Stimulated activated CD4-positive, alpha-beta T cell treated with anti-CD3 and anti-CD28 coated beads, Interleukin-12 subunit alpha, Interleukin-12 subunit beta, amount 100 ng/mL, for 48 hours (primary cell): ENCODE measurements at regions not wholly inside any gene's neighbourhood (a gene's known extent, or its start where the extent isn't known, plus 50 kb on each side); places are given as distances from the start of the nearest gene placed in this dataset.
"Not testable (repeated sequence)": the region's sequence is repeated elsewhere in the genome, so short reads cannot be mapped to it uniquely, and the experiment has no call there.

Experiments used
- DNase-seq, 3 donors: peaks; one replicate each; pipeline ENCODE4 v3.0.0-alpha.2; 2020; ENCODE audit warnings: low read depth in 2 of 3, low spot score in 1 of 3

DNA sequence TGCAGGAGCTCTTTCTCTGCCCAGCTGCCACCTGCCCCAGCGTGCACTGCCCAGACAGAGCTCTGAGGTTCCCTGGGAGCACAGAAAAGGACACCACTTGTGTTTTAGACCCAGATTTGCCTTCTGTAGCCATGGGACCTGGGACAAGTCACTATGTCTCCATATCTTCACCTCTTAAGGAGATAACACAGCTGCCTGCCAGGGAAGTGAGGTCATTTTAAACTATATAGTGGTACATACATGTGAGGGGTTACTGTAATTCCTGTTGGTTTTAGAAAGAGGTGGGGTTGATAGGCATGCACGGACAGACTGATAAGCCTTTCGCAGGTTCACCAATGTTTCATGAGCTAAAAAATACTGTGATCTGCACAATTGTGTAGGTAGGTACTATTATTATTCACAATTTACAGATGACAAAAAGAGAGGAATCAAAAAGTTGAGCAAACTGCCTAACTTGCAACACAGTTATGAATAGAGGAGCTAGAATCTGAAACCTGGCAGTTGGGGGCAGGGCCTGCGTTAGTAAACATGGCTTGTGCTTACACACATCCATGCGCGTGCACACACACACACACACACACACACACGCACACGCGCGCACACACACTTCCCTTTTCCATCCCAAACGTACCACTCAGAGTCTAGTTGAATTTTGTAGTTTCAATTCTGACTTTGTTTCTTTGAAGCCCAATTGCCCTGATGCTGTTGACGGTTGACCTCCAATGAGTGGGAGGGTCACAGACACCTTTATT lies 193.6 kb downstream of the FAM43A start:
- no peak for DNase-seq

DNA sequence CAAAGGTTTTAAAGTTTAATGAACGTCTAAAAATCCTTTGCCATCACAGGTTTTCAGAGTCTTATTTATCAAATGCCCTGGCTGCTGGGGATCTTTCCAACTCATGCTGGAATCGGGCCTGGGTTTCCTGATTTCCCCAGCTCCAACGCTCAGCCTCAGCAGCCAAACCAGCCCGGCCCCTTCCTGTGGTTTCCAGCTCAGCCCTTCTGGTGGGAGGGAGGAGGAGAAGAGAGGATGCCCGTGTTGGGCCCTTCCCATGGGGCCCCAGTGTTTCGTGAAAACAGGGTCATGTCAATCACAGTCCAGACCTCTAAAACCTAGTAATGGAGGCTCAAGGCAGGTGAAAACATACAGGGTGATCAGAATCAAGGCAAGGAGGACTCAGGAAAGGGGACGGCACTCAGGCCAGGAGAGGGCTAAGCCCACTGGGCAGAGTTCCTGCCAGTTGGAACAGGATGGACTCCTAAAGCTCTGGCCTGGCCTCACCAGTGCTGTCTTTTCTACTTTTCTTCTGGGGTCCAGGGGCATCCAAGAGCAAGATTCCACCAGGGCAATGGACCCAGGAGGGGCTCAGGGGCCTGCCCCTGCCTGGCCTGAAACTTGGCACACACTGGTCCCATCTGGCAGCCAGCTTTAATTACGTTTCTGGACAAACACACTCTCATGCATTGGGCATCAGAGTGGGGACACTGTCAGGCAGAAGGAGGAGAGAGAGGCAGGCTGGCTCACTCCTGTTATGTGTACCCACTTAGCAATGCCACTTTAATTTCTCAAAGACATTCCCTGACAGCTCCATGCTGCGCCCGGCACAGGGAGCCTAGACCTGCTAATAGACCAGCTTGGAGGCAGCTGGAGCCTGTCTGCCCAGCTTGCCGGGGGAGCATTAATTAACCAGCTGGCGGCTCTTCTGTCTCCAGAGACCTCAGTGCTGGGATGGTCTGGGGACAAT lies 194.6 kb downstream of the FAM43A start:
- DNase-seq = no peak

DNA sequence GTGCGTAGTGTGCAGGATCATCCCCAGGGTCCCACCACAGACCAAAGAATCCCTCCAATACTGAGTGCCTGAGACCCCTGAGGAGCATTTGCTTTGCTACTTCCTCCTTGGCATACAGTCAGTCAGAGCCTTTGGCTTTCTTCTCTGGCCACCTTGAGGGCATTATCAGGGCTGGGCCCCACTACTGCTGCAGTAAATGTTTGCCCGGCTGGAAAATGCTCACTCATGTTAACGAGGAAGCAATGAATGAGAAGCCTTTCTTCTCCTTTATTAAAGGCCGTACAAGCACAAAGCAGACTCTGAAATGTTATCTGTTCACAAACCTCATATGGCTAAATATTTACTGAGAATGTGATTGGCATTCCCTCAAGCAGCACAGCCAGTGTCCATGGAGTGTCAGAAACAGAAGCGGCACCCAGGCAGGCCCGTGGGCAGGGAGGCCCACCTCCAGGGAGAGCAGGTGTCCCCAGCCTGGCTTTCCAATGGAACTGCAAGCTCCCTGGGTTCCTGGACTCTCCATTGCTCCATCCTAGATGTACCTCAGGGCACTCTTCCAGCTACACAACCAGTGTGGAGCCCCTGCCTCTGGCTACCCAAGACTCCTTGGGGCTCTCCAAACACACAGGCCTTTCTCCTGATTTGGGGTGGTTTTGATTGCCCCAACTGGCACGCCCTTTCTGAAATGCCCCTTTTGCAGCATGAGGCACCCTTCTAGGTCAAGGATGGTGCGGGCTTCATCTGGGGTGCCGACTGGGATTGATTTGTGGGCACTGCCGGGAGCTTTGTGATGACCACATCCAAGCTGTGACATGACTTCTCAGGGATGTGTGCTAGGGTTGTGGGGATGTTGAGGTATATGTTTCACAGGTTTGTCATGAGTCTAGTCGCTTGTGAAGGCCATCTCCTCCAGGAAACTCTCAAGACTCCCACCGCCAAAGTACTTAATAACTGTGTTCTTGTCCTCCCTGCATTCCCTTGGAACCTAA lies 195.6 kb downstream of the FAM43A start:
- no peak for DNase-seq

DNA sequence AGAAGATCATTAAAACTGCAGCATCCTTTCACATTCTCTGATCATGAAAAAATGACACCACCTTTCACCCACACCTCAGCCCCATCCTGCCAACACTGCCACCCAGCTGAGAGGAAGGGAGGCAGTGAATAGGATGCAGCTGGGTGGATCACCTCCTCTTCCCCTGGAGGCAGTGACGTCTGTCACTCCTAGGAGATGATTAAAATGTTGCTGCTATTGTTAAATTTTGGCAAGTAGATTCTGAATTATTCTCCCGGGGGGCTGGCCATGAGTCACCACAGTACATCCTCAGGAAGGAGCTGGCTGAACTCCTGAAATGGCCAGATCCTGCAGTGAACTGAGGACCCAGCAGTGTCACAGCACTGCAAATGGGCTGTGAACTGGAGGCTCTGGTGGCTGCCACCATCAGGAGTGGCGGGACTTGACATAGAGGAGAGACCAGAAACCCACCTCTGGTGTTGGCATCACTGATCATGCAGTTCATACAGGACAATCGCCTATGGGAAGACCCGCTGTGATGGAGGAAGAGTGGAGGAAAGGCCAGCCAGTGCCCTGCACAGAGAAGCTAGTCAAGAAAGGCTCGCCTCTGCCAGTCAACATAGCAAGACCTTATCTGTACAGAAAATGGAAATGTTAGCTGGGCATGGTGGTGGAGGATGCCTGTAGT lies 199.1 kb downstream of the FAM43A start:
- no peak for DNase-seq

DNA sequence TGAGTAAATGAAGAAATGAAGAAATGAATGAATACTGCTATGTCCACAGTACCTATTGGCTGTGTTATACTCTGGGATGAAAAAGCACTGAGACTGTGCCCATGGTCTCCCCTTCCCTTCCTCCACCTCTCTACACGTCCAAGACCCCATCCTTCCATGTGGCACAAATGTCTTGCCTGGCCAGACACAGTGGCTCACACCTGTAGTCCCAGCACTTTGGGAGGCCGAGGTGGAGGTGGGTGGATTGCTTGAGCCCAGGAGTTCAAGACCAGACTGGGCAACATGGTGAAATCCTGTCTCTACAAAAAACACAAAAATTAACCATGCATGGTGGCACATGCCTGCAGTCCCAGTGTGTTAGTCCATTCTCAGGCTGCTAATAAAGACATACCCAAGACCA lies 200.1 kb downstream of the FAM43A start:
- DNase-seq = no peak

DNA sequence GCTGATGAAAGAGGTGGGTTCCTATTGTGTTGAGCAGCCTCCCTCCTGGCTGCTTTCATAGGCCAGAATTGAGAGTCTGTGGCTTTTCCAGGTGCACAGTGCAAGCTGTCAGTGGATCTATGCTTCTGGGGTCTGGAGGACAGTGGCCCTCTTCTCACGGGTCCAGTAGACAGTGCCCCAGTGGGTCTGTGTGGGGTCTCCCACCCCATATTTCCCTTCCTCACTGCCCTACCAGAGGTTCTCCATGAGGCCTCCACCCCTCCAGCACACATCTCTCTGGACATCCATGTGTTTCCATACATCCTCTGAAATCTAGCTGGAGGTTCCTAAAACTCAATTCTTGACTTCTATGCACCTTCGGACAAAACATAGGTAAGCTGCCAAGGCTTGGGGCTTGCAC lies 201.2 kb downstream of the FAM43A start:
- no peak for DNase-seq

DNA sequence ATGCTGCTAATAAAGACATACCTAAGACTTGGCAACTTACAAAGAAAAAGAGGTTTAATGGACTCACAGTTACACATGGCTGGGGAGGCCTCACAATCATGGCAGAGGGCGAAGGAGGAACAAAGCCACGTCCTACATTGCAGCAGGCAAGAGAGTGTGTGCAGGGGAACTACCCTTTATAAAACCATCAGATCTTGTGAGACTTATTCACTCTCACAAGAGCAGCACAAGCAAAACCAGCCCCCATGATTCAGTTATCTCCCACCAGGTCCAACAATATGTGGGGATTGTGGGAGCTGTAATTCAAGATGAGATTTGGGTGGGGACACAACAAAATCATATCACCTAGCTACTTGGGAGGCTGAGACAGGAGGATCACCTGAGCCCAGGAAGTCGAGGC lies 202.4 kb downstream of the FAM43A start:
- DNase-seq = not testable (repeated sequence)

DNA sequence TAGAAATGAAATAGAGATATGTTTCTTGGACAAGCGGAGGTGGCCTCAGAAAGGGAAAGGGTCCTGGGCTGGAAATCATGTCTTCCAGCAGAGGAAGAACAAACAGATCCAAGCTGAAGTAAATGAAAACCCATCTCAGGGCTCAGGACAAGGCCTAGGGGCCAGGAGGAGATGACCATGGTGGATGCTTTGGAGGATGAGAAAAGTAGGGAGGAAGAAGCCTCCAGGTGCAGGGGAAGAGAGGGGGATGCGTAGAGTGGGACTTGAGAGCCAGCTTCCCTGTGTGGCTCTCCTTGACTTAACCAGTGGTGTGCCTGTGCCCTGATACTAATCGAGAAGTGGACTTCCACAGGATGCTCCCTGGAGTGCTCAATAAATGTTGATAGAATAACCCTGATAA lies 203.2 kb downstream of the FAM43A start:
- no peak for DNase-seq

DNA sequence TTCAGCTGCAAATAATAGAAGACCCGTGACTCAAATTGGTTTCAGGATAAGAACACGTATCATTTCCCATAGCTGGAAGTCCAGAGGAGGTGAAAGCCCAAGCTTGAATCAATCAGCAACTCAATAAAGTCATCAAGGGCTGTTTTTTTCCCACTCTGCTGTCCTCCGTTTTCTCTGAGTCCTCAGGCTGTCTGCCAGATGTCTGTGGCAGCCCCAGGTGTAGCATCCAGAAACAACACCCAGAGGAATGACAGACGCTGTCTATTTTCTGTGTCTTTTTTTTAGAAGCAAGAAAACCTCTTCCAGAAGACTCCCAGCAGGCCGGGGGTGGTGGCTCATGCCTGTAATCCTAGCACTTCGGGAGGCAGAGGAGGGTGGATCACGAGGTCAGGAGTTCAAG lies 204.4 kb downstream of the FAM43A start:
- no peak for DNase-seq

DNA sequence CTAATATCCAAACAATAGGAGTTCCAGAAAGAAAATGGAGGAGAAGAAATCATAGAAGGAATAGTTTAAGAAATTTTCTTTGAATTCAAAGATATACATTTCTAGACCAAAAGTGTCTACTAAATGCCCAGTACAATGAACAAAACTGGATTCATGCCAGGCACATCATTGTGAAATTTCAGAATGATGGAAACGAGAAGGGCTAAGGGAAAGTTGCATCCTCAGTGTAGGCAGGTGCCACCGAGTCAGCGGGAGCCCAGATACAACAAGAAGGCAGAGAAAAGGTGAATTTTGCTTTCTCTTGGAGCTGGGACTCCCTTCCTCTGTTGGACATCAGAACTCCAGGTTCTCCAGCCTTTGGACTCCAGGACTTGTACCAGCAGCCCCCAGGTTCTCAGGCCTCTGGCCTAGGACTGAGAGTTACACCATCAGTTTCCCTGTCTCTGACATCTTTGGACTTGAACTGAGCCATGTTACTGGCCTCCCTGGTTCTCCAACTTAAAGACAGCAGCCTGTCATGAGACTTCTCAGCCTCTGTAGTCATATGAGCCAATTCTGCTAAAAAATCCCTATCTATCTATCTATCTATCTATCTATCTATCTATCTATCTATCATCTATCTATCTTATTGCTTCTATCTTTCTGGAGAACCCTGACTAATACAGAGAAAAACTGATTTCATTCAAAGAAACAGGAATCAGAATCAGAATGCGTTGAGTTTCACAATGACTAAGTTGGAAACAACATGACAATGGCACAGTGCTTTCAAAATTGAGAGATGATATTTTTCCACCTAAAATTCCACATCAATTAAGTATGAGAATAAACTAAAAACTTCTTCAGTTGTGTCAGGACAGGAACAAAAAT lies 207.7 kb downstream of the FAM43A start:
- peak in 2 of 3 donors; percentile 16 to 31 for DNase-seq

DNA sequence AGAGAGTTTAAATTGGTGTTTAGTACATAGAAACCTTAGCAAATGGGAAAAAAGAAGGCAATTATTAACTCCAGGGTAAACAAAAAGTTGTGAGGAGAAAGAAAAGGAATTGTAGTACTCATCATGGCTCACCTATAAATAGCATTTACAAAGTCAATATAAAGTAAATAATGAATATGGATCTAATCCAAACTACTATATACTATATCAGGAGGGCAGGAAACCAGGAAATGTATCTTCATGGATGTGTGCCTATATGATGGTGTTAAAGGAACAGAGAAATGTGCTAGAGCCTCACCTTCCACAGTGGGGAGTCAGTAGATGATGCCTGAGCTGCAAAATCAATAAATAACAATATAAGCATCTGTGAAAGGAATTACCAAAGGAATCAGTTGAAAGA lies 208.9 kb downstream of the FAM43A start:
- no peak for DNase-seq

DNA sequence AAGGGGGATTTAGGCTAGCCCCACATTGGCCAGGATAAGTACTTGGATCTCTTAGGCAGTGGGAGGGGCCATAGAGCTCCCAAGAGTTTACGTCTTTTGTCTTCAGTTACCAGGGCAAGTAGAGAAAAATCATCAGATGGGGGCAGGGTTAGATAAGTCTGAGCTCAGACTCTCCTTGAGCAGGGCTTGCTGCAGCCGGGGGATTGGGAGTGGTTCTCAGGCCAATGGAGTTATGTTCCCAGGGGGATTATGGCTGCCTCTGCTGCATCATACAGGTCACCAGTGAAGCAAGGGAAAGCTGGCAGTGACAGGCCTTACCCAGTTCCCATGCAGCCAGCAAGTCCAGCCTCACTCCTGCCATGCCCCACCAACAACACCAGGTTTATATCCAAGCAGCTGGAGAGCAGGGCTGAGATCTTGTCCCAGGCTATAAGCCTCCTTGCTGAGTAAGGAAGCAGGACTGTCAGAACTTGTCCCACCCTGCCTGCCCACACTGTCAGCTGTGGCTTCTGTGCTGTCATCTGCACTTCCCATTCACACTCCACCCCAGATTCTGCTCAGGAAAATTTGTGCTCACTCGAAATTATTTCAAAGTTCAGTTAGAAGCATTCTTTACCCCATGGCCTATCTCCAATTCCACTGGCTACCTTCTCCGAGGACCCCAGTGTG lies 215.3 kb downstream of the FAM43A start:
- DNase-seq = no peak

DNA sequence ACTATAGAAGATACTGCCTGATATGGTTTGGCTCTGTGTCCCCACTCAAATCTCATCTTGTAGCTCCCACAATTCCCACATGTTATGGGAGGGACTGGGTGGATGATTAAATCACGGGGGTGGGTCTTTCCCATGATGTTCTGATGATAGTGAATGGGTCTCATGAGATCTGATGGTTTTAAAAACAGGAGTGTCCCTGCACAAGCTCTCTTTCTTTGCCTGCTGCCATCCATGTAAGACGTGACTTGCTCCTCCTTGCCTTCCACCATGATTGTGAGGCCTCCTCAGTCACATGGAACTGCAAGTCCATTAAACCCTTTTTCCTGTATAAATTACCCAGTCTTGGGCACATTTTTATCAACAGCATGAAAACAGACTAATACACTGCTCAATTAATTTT lies 217.8 kb downstream of the FAM43A start:
- not testable (repeated sequence) for DNase-seq

DNA sequence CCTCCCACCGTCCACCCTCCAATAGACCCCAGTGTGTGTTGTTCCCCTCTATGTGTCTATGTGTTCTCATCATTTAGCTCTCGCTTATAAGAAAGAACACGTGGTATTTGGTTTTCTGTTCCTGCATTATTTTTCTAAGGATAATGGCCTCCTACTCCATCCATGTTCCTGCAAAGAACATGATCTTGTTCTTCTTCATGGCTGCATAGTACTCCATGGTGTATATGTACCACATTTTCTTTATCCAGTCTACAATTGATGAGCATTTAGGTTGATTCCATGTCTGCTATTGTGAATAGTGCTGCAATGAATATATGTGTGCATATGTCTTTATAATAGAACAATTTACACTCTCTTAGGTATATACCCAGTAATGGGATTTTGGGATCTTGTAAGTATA lies 219.3 kb downstream of the FAM43A start:
- DNase-seq = not testable (repeated sequence)

DNA sequence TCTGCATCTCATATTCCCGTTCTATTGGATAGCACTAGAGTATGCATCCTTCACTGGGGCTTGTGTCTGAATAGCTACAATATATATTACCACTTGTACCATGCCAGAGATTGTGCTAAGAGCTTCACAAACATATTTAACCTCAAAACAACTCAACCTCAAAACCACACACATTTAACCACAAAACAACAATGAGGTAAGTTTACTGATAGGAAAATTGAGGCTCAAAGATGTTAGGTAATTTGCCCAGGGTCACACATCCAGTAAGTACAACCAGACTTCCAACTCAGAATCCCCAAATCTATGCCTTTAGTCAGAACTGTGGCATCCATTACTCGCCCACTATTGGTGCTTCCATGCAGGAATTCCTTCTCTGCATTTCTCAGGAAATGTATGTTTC lies 220.0 kb downstream of the FAM43A start:
- no peak for DNase-seq

DNA sequence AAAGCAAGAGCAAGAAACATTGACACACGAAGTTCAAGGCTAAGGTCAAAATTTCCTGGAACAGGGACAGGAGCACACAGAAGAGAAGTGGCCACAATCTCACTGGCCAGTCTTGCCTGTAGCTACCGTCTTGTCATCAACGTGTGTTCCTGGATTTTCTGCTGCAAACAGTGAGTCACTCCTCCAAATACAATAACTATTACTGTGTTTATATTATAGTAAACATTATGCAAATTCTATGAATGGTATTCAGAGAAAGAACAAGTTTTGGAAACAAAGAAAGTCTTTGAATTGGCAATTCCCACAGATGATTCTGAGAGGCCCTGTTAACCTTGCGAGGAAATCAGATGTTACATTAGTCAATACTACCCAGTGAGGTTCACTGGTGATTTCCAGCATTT lies 220.5 kb downstream of the FAM43A start:
- no peak for DNase-seq

DNA sequence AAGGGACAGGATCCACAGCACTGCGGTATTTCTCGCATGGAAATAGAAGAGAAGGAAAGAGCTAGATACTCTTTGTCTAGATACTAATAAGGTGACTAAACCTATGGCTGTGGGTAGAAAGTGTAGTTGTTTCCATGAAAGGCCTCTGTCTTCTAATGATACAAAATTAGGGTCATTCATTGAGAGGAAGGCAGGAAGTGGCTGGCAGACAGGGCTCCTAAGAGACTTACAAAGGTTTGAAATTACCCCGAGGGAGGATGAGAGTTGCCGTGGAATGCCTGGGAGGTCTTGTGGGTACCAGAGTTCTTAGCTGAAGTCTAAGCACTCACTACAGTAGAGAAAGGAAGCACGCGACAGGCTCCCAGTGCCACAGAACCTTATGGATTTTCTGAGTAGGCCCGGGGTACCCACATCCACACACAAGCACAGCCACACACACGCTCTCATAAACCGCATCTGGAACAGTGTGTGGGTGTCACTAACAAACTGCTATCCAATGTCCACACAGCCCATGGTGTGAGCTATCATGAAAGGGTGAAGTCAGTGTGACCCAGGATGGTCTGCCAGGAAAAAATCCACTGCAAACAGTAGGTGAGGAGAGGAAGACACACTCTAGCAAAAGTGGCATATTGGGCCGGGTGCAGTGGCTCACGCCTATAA lies 221.4 kb downstream of the FAM43A start:
- peak in 1 of 3 donors; percentile 2 for DNase-seq

DNA sequence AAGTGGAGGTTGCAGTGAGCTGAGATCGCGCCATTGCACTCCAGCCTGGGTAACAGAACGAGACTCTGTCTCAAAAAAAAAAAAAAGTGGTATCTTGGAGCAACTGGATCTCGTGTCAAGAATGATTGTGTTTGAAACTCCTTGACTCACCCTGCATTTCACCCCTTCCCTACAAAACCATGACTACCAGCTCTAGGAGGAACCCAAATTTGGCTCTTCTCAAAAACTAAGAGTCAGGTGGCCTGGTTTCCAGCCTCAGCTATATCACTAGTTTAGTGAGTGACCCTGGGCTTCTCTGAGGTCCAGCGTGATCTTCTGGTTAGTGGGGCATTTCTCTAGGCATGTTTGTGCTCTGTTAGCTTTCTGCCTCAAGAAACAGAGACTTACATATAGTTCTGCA lies 222.1 kb downstream of the FAM43A start:
- no peak for DNase-seq

DNA sequence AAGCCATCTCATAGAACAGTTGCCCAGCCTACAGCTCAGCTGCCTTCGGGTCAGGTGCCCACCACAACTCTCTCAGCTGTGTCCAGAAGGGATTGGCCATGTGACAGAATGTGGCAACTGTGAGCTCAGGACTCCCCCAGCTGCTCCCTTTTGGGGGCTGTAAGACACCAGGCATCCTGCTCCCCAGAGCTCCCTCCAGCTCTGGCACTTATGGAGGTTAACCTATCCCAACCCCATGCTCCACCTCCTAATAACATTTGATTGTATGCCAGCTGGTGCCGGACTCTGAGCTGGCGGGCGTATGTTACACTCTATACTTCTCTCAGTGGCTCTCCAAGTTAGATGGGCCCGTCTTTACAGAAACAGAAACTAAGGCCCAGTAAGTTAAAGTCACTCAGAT lies 222.8 kb downstream of the FAM43A start:
- DNase-seq = no peak
